GM21825 (cell line): ENCODE measurements at regions not wholly inside any gene's neighbourhood (a gene's known extent, or its start where the extent isn't known, plus 50 kb on each side); places are given as distances from the start of the nearest gene placed in this dataset.
"Not testable (repeated sequence)": the region's sequence is repeated elsewhere in the genome, so short reads cannot be mapped to it uniquely, and the experiment has no call there.

Source experiments
- ATAC-seq: cut with Tn5 transposase; IDR thresholded peaks from one replicate; pipeline ENCODE4 v1.9.1; 2021; ENCODE audit warnings: mild to moderate bottlenecking, moderate library complexity; ENCODE audit not compliant: unreplicated experiment

GRCh38 chr12:73002504-73002903, 730.3 kb downstream of the TRHDE start:
- not testable (repeated sequence) for ATAC-seq

GRCh38 chr12:73009138-73009834, 737.1 kb downstream of the TRHDE start:
- ATAC-seq: not testable (repeated sequence)

- ATAC-seq: no peak
These were observed 745.8 kb downstream of the TRHDE start for GRCh38 chr12:73017981-73018380.

- no peak for ATAC-seq
These were observed 781.7 kb downstream of the TRHDE start for GRCh38 chr12:73053893-73054292.

- ATAC-seq: no peak
These were observed 785.3 kb downstream of the TRHDE start for GRCh38 chr12:73057428-73057827.

- ATAC-seq: no peak
These were observed 793.7 kb downstream of the TRHDE start for GRCh38 chr12:73065913-73066312.

GRCh38 chr12:73067616-73068015, 795.4 kb downstream of the TRHDE start:
- ATAC-seq: no peak

GRCh38 chr12:73072214-73072613, 800.0 kb downstream of the TRHDE start:
- no peak for ATAC-seq

- ATAC-seq: no peak
These were observed 804.6 kb downstream of the TRHDE start for GRCh38 chr12:73076760-73077159.

- no peak for ATAC-seq
These were observed 811.6 kb downstream of the TRHDE start for GRCh38 chr12:73083736-73084135.

- ATAC-seq: no peak
These were observed 834.1 kb downstream of the TRHDE start for GRCh38 chr12:73106296-73106695.

- no peak for ATAC-seq
These were observed 834.7 kb downstream of the TRHDE start for GRCh38 chr12:73106896-73107295.

- ATAC-seq: no peak
These were observed 838.6 kb downstream of the TRHDE start for GRCh38 chr12:73110816-73111215.

- no peak for ATAC-seq
These were observed 840.1 kb downstream of the TRHDE start for GRCh38 chr12:73112035-73112816.

- ATAC-seq: no peak
These were observed 852.3 kb downstream of the TRHDE start for GRCh38 chr12:73124480-73124879.

GRCh38 chr12:73125148-73125547, 853.0 kb downstream of the TRHDE start:
- no peak for ATAC-seq

GRCh38 chr12:73136386-73136785, 864.2 kb downstream of the TRHDE start:
- no peak for ATAC-seq

GRCh38 chr12:73139642-73140041, 867.5 kb downstream of the TRHDE start:
- not testable (repeated sequence) for ATAC-seq

GRCh38 chr12:73158341-73158740, 886.2 kb downstream of the TRHDE start:
- ATAC-seq: no peak

GRCh38 chr12:73159954-73160353, 887.8 kb downstream of the TRHDE start:
- no peak for ATAC-seq

- no peak for ATAC-seq
These were observed 889.8 kb downstream of the TRHDE start for GRCh38 chr12:73161970-73162369.

GRCh38 chr12:73180734-73181133, 908.6 kb downstream of the TRHDE start:
- no peak for ATAC-seq
